H1 (cell line): ENCODE measurements at regions not wholly inside any gene's neighbourhood (a gene's known extent, or its start where the extent isn't known, plus 50 kb on each side); places are given as distances from the start of the nearest gene placed in this dataset.

Source experiments
- CTCF ChIA-PET: fragments of 300-600 bp; sonication (Branson Sonifier 250); formaldehyde crosslinking; loops from one replicate; lab custom pipeline; 2021; ENCODE audit not compliant: partially characterized antibody; lab: Charles Lee
- POLR2A ChIA-PET: fragments of 300-600 bp; sonication (Branson Sonifier 250); formaldehyde crosslinking; loops from one replicate; lab custom pipeline; 2021; ENCODE audit warnings: inconsistent platforms; ENCODE audit not compliant: partially characterized antibody; lab: Charles Lee
- DNase-seq, 2 experiments: peaks; one replicate each; pipeline versions ENCODE4 v3.0.0 to v3.0.0-alpha.2; 2010 to 2022; ENCODE audit warnings: low spot score in 2 of 2, low read depth in 1 of 2, mixed read lengths in 1 of 2
- FAIRE-seq: peaks from 2 replicates; lab custom pipeline; 2011; peaks lifted over from hg19 to GRCh38; lab: Jason Lieb, UNC
- H2AFZ ChIP-seq: 2 replicates; pipeline ENCODE4 v1.8.1; 2012; ENCODE audit warnings: low read length, inconsistent platforms
- H2AK5ac ChIP-seq: 2 replicates; pipeline ENCODE4 v1.6.1; 2013; ENCODE audit warnings: low read depth, low read length
- H2BK120ac ChIP-seq: replicated peaks from 2 replicates; pipeline ENCODE3; 2013; ENCODE audit warnings: low read depth, low read length, inconsistent platforms
- H2BK12ac ChIP-seq: 2 replicates; pipeline ENCODE4 v1.6.1; 2013; ENCODE audit warnings: low read depth, low read length
- H2BK15ac ChIP-seq: 2 replicates; pipeline ENCODE4 v1.6.1; 2013; ENCODE audit warnings: low read length
- H2BK20ac ChIP-seq: 2 replicates; pipeline ENCODE4 v1.6.1; 2013; ENCODE audit warnings: low read length
- H2BK5ac ChIP-seq: 2 replicates; pipeline ENCODE4 v1.6.1; 2013; ENCODE audit warnings: low read depth, low read length
- H3K14ac ChIP-seq: 2 replicates; pipeline ENCODE4 v1.6.1; 2013; ENCODE audit warnings: inconsistent platforms; ENCODE audit not compliant: insufficient read length
- H3K18ac ChIP-seq: 2 replicates; pipeline ENCODE4 v1.6.1; 2013; ENCODE audit warnings: low read length; ENCODE audit errors: extremely low read depth
- H3K23ac ChIP-seq: 2 replicates; pipeline ENCODE4 v1.6.1; 2013; ENCODE audit warnings: inconsistent platforms; ENCODE audit not compliant: insufficient read length
- H3K23me2 ChIP-seq: 2 replicates; pipeline ENCODE4 v1.6.1; 2013; ENCODE audit warnings: low read depth, low read length
- H3K27ac ChIP-seq: 2 replicates; pipeline ENCODE4 v1.6.1; 2011; ENCODE audit warnings: low read depth, low read length, inconsistent platforms
- H3K27me3 ChIP-seq, 4 experiments: replicated peaks in 1 of 4; 1 replicate in 1 of 4; 2 replicates in 3 of 4; pipeline versions ENCODE4 v1.6.1 to v1.8.1; 2011 to 2013; ENCODE audit warnings: low read length in 3 of 4, mild to moderate bottlenecking in 3 of 4, inconsistent platforms in 2 of 4, mixed read lengths in 2 of 4, moderate library complexity in 1 of 4; ENCODE audit not compliant: control insufficient read depth in 3 of 4, insufficient read depth in 3 of 4; ENCODE audit errors: extremely low read depth in 1 of 4
- H3K36me3 ChIP-seq, 4 experiments: 2 replicates each; pipeline versions ENCODE4 v1.6.1 to v1.8.1; 2011 to 2013; ENCODE audit warnings: mild to moderate bottlenecking in 4 of 4, low read length in 3 of 4, moderate library complexity in 2 of 4, control low read depth in 1 of 4, inconsistent platforms in 1 of 4; ENCODE audit not compliant: insufficient read depth in 4 of 4, control insufficient read depth in 2 of 4
- H3K4ac ChIP-seq: replicated peaks from 2 replicates; pipeline ENCODE3; 2013; ENCODE audit warnings: low read length, low read depth, mixed read lengths, inconsistent platforms; ENCODE audit not compliant: insufficient read length
- H3K4me1 ChIP-seq, 4 experiments: replicated peaks in 1 of 4; 1 replicate in 1 of 4; 2 replicates in 3 of 4; pipeline versions ENCODE4 v1.6.1 to v1.8.1; 2011 to 2013; ENCODE audit warnings: low read length in 3 of 4, inconsistent platforms in 2 of 4, mixed read lengths in 1 of 4; ENCODE audit not compliant: insufficient read depth in 4 of 4, control insufficient read depth in 3 of 4
- H3K4me2 ChIP-seq, 2 experiments: 2 replicates each; pipeline versions ENCODE4 v1.6.1 to v1.8.1; 2011 to 2013; ENCODE audit warnings: low read depth in 2 of 2, low read length in 2 of 2, control low read depth in 1 of 2, inconsistent platforms in 1 of 2, mild to moderate bottlenecking in 1 of 2; ENCODE audit not compliant: insufficient read depth in 1 of 2
- H3K4me3 ChIP-seq, 4 experiments: fragments of 200-600, 300-600 bp in 1 of 4; sonication (generic), shearing (Covaris generic), sonication (Bioruptor Twin) in 1 of 4; 2 replicates each; pipeline versions ENCODE4 v1.5.1 to v1.8.1; 2011 to 2016; ENCODE audit warnings: low read length in 4 of 4, low read depth in 3 of 4, control low read depth in 2 of 4, inconsistent platforms in 2 of 4, mild to moderate bottlenecking in 2 of 4, mixed read lengths in 1 of 4, moderate library complexity in 1 of 4; ENCODE audit not compliant: insufficient read depth in 2 of 4; ENCODE audit errors: extremely low read depth in 1 of 4
- H3K56ac ChIP-seq: replicated peaks from 2 replicates; pipeline ENCODE3; 2013; ENCODE audit warnings: low read depth, mild to moderate bottlenecking, mixed read lengths, low read length, inconsistent platforms; ENCODE audit not compliant: insufficient read length
- H3K79me1 ChIP-seq: 2 replicates; pipeline ENCODE4 v1.6.1; 2013; ENCODE audit warnings: low read depth, low read length, control low read depth
- H3K79me2 ChIP-seq, 2 experiments: 2 replicates each; pipeline versions ENCODE4 v1.6.1 to v1.8.1; 2012 to 2013; ENCODE audit warnings: low read length in 2 of 2, mild to moderate bottlenecking in 2 of 2, inconsistent platforms in 1 of 2; ENCODE audit not compliant: insufficient read depth in 2 of 2, control insufficient read depth in 1 of 2
- H3K9ac ChIP-seq, 4 experiments: replicated peaks in 1 of 4; 1 replicate in 1 of 4; 2 replicates in 3 of 4; pipeline versions ENCODE4 v1.6.1 to v1.8.1; 2011 to 2013; ENCODE audit warnings: low read depth in 3 of 4, low read length in 3 of 4, control low read depth in 2 of 4, mild to moderate bottlenecking in 2 of 4, moderate library complexity in 2 of 4, inconsistent platforms in 1 of 4; ENCODE audit errors: extremely low read depth in 1 of 4
- H3K9me3 ChIP-seq, 2 experiments: 2 replicates each; pipeline versions ENCODE4 v1.6.1 to v1.8.1; 2012 to 2013; ENCODE audit warnings: mild to moderate bottlenecking in 2 of 2, moderate library complexity in 2 of 2, control low read depth in 1 of 2, inconsistent platforms in 1 of 2, low read depth in 1 of 2, low read length in 1 of 2, mixed read lengths in 1 of 2; ENCODE audit not compliant: insufficient read depth in 2 of 2
- H4K20me1 ChIP-seq, 2 experiments: replicated peaks in 1 of 2; 2 replicates each; pipeline versions ENCODE3 to v1.8.1; 2011 to 2013; ENCODE audit warnings: inconsistent platforms in 2 of 2, low read length in 2 of 2, mild to moderate bottlenecking in 1 of 2; ENCODE audit not compliant: insufficient read depth in 2 of 2, control insufficient read depth in 1 of 2
- H4K5ac ChIP-seq: 2 replicates; pipeline ENCODE4 v1.6.1; 2013; ENCODE audit warnings: low read length, low read depth, mixed read lengths, inconsistent platforms; ENCODE audit not compliant: insufficient read length
- H4K8ac ChIP-seq: 2 replicates; pipeline ENCODE4 v1.8.0; 2013; ENCODE audit warnings: mild to moderate bottlenecking, moderate library complexity, low read length, inconsistent platforms; ENCODE audit not compliant: insufficient read depth; ENCODE audit errors: extremely low read depth
- H4K91ac ChIP-seq: replicated peaks from 2 replicates; pipeline ENCODE3; 2013; ENCODE audit warnings: low read length, mixed read lengths, inconsistent platforms; ENCODE audit not compliant: insufficient read length
- TBP ChIP-seq: IDR thresholded peaks from 2 replicates; pipeline ENCODE4 v1.6.1; 2011; ENCODE audit warnings: low read depth, low read length, improper control_type of control experiment
- WGBS, 2 experiments: shearing (Covaris generic) in 1 of 2; methylation state at CpG; one replicate each; pipeline versions ENCODE4 v1.1.6 to v1.1.7; 2013 to 2015; ENCODE audit warnings: low lambda C conversion rate in 2 of 2, mixed read lengths in 2 of 2, inconsistent platforms in 1 of 2, low coverage in 1 of 2, missing lambda C conversion rate in 1 of 2; ENCODE audit not compliant: insufficient replicate concordance in 2 of 2, insufficient coverage in 1 of 2, insufficient read length in 1 of 2; ENCODE audit errors: extremely low coverage in 1 of 2, missing lambda C conversion rate in 1 of 2; 5-methylcytosine and 5-hydroxymethylcytosine counted together

DNA sequence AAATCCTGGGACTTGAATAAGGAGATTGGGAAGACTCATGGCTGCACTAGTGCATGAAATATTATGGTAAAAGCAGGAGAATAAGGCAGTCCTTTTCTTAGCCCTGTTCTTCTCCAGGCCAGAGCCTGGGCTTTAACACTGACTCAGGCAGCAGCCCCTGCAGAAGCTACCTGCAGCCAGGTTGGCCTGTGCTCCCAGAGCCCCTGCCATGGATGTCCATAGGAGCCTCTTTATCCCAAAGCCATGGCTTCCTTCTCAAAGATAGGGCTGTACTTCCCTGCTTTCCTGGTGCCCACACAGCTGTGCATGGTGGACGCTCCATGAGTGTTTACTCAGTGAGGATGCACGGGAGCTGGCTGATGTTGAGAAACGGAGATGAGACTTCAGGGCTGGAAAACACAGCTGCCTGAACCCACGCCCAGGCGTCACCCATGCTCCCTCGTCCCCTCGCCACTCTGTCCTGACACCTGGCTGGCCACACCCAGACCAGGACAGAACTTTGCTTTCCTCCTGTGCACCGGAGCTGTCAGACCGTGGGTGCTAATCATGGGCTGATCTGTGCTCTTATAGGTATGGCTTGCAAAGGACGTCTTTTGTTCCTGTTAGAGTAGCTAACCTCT lies 135.5 kb downstream of the GLI2 start:
- no peak overlapping the region for H2BK15ac ChIP-seq
- no peaks in the 10 kb centered on the region for H3K36me3 ChIP-seq
- no peak for DNase-seq
- H4K91ac ChIP-seq = no peak overlapping the region
- no peak overlapping the region for H3K4ac ChIP-seq
- H2AK5ac ChIP-seq = no peak overlapping the region
- H2AFZ ChIP-seq = no peak overlapping the region
- H3K79me2 ChIP-seq = peaks cover 0 to 53% of the 10 kb centered on the region in 2 experiments; a peak in 2 of 4 replicates
- 93% methylated on average over 10 of the region's 10 CpGs; no CpG with 5 or more reads in 1 of the 2 experiments for WGBS, 2 experiments
- H3K23ac ChIP-seq = no peak overlapping the region
- H4K8ac ChIP-seq = no peak overlapping the region
- H2BK20ac ChIP-seq = no peak overlapping the region
- H3K18ac ChIP-seq = no peak overlapping the region
- no peak overlapping the region for H3K14ac ChIP-seq
- no peak overlapping the region for H4K5ac ChIP-seq
- no peak for FAIRE-seq
- no peaks in the 10 kb centered on the region for H3K23me2 ChIP-seq
- CTCF ChIA-PET = interaction anchor here (0.7 to 17.5 kb wide), 14 partner anchors 9 to 452 kb away, joined by 3 to 158 read pairs (median 3); no protein-coding TSS in a partner anchor
- POLR2A ChIA-PET = interaction anchor here (1.7 to 2.1 kb wide), 2 partner anchors 11 to 14 kb away, joined by 5 read pairs; no protein-coding TSS in a partner anchor
- H4K20me1 ChIP-seq = peaks cover 28 to 38% of the 10 kb centered on the region in 2 experiments
- no peaks in the 10 kb centered on the region for H3K9me3 ChIP-seq
- H3K4me3 ChIP-seq = no peak overlapping the region
- peaks cover 0 to 4% (median 0%) of the 10 kb centered on the region in 4 experiments; a peak in 1 of 7 replicates for H3K27me3 ChIP-seq
- H3K79me1 ChIP-seq = peaks cover 22% of the 10 kb centered on the region
- H3K56ac ChIP-seq = no peak overlapping the region
- H3K9ac ChIP-seq = no peak overlapping the region
- no peak overlapping the region for H3K27ac ChIP-seq
- H3K4me1 ChIP-seq = peaks cover 9 to 33% (median 18%) of the 10 kb centered on the region in 4 experiments
- H2BK5ac ChIP-seq = no peak overlapping the region
- no peak overlapping the region for H2BK12ac ChIP-seq
- H2BK120ac ChIP-seq = no peak overlapping the region
- no peak overlapping the region for H3K4me2 ChIP-seq
- TF ChIP-seq TBP = no peak
